Coronary artery (tissue), 2 donors: ENCODE measurements at regions not wholly inside any gene's neighbourhood (a gene's known extent, or its start where the extent isn't known, plus 50 kb on each side); places are given as distances from the start of the nearest gene placed in this dataset.
A peak's percentile ranks its signal among the peaks of the same experiment; 100 is the strongest.
"Not testable (repeated sequence)": the region's sequence is repeated elsewhere in the genome, so short reads cannot be mapped to it uniquely, and the experiment has no call there.

Experiments used
- DNase-seq: peaks from one replicate; pipeline ENCODE4 v3.0.0-alpha.2; 2017; ENCODE audit warnings: low spot score
- H3K27ac ChIP-seq, 2 donors: fragments of 200-600 bp; sonication (generic); one replicate each; pipeline ENCODE4 v1.5.1; 2016 to 2019
- H3K4me3 ChIP-seq: fragments of 200-600 bp; sonication (generic); 2 replicates; pipeline ENCODE4 v1.5.1; 2016; ENCODE audit warnings: mild to moderate bottlenecking, moderate library complexity
- CTCF ChIP-seq: fragments of 200-600 bp; sonication (generic); IDR thresholded peaks from one replicate; pipeline ENCODE4 v1.5.1; 2019; ENCODE audit warnings: antibody characterized with exemption

- no peak for DNase-seq
- no peak for TF ChIP-seq CTCF
- Histone ChIP-seq H3K27ac (peak overlapping the region in 1 of 2 donors; percentile 3), H3K4me3 (no peak overlapping the region)
Observed at GRCh38 chr10:113488186-113488585, 64.7 kb upstream of the HABP2 start.

GRCh38 chr10:113489522-113489921 lies 63.3 kb upstream of the HABP2 start:
- peak overlapping the region; percentile 64 for H3K4me3 ChIP-seq
- DNase-seq = not testable (repeated sequence)

GRCh38 chr10:113491967-113492565 lies 60.8 kb upstream of the HABP2 start:
- Histone ChIP-seq H3K4me3 (peak overlapping the region; percentile 64), H3K27ac (peak overlapping the region; percentile 40 to 90)
- DNase-seq = no peak
- no peak for TF ChIP-seq CTCF

More at GRCh38 chr10:113489522-113489921, 63.3 kb upstream of the HABP2 start:
- not testable (repeated sequence) for H3K27ac ChIP-seq

- Histone ChIP-seq H3K27ac (peak overlapping the region; percentile 40 to 90), H3K4me3 (no peak overlapping the region)
- DNase-seq = no peak
- TF ChIP-seq CTCF = no peak
Observed at GRCh38 chr10:113493195-113493594, 59.7 kb upstream of the HABP2 start.

- DNase-seq = no peak
- no peak for TF ChIP-seq CTCF
- Histone ChIP-seq H3K27ac (peak overlapping the region; percentile 44 to 90), H3K4me3 (peak overlapping the region; percentile 1)
Observed at GRCh38 chr10:113493882-113494301, 59.0 kb upstream of the HABP2 start.

GRCh38 chr10:113494761-113495160 lies 58.1 kb upstream of the HABP2 start:
- no peak overlapping the region for H3K4me3 ChIP-seq
- no peak for TF ChIP-seq CTCF
- H3K27ac ChIP-seq = peak overlapping the region in 1 of 2 donors; percentile 90
- DNase-seq = no peak

GRCh38 chr10:113495553-113495952 lies 57.3 kb upstream of the HABP2 start:
- Histone ChIP-seq H3K27ac (peak overlapping the region in 1 of 2 donors; percentile 38), H3K4me3 (no peak overlapping the region)
- no peak for TF ChIP-seq CTCF
- no peak for DNase-seq
